H1 (cell line): ENCODE measurements at regions not wholly inside any gene's neighbourhood (a gene's known extent, or its start where the extent isn't known, plus 50 kb on each side); places are given as distances from the start of the nearest gene placed in this dataset.

Source experiments
- CTCF ChIA-PET: fragments of 300-600 bp; sonication (Branson Sonifier 250); formaldehyde crosslinking; loops from one replicate; lab custom pipeline; 2021; ENCODE audit not compliant: partially characterized antibody; lab: Charles Lee
- POLR2A ChIA-PET: fragments of 300-600 bp; sonication (Branson Sonifier 250); formaldehyde crosslinking; loops from one replicate; lab custom pipeline; 2021; ENCODE audit warnings: inconsistent platforms; ENCODE audit not compliant: partially characterized antibody; lab: Charles Lee
- DNase-seq, 2 experiments: peaks; one replicate each; pipeline versions ENCODE4 v3.0.0 to v3.0.0-alpha.2; 2010 to 2022; ENCODE audit warnings: low spot score in 2 of 2, low read depth in 1 of 2, mixed read lengths in 1 of 2
- FAIRE-seq: peaks from 2 replicates; lab custom pipeline; 2011; peaks lifted over from hg19 to GRCh38; lab: Jason Lieb, UNC
- H2AFZ ChIP-seq: 2 replicates; pipeline ENCODE4 v1.8.1; 2012; ENCODE audit warnings: low read length, inconsistent platforms
- H2AK5ac ChIP-seq: 2 replicates; pipeline ENCODE4 v1.6.1; 2013; ENCODE audit warnings: low read depth, low read length
- H2BK120ac ChIP-seq: replicated peaks from 2 replicates; pipeline ENCODE3; 2013; ENCODE audit warnings: low read depth, low read length, inconsistent platforms
- H2BK12ac ChIP-seq: 2 replicates; pipeline ENCODE4 v1.6.1; 2013; ENCODE audit warnings: low read depth, low read length
- H2BK15ac ChIP-seq: 2 replicates; pipeline ENCODE4 v1.6.1; 2013; ENCODE audit warnings: low read length
- H2BK20ac ChIP-seq: 2 replicates; pipeline ENCODE4 v1.6.1; 2013; ENCODE audit warnings: low read length
- H2BK5ac ChIP-seq: 2 replicates; pipeline ENCODE4 v1.6.1; 2013; ENCODE audit warnings: low read depth, low read length
- H3K14ac ChIP-seq: 2 replicates; pipeline ENCODE4 v1.6.1; 2013; ENCODE audit warnings: inconsistent platforms; ENCODE audit not compliant: insufficient read length
- H3K18ac ChIP-seq: 2 replicates; pipeline ENCODE4 v1.6.1; 2013; ENCODE audit warnings: low read length; ENCODE audit errors: extremely low read depth
- H3K23ac ChIP-seq: 2 replicates; pipeline ENCODE4 v1.6.1; 2013; ENCODE audit warnings: inconsistent platforms; ENCODE audit not compliant: insufficient read length
- H3K23me2 ChIP-seq: 2 replicates; pipeline ENCODE4 v1.6.1; 2013; ENCODE audit warnings: low read depth, low read length
- H3K27ac ChIP-seq: 2 replicates; pipeline ENCODE4 v1.6.1; 2011; ENCODE audit warnings: low read depth, low read length, inconsistent platforms
- H3K27me3 ChIP-seq, 4 experiments: replicated peaks in 1 of 4; 1 replicate in 1 of 4; 2 replicates in 3 of 4; pipeline versions ENCODE4 v1.6.1 to v1.8.1; 2011 to 2013; ENCODE audit warnings: low read length in 3 of 4, mild to moderate bottlenecking in 3 of 4, inconsistent platforms in 2 of 4, mixed read lengths in 2 of 4, moderate library complexity in 1 of 4; ENCODE audit not compliant: control insufficient read depth in 3 of 4, insufficient read depth in 3 of 4; ENCODE audit errors: extremely low read depth in 1 of 4
- H3K36me3 ChIP-seq, 4 experiments: 2 replicates each; pipeline versions ENCODE4 v1.6.1 to v1.8.1; 2011 to 2013; ENCODE audit warnings: mild to moderate bottlenecking in 4 of 4, low read length in 3 of 4, moderate library complexity in 2 of 4, control low read depth in 1 of 4, inconsistent platforms in 1 of 4; ENCODE audit not compliant: insufficient read depth in 4 of 4, control insufficient read depth in 2 of 4
- H3K4ac ChIP-seq: replicated peaks from 2 replicates; pipeline ENCODE3; 2013; ENCODE audit warnings: low read length, low read depth, mixed read lengths, inconsistent platforms; ENCODE audit not compliant: insufficient read length
- H3K4me1 ChIP-seq, 4 experiments: replicated peaks in 1 of 4; 1 replicate in 1 of 4; 2 replicates in 3 of 4; pipeline versions ENCODE4 v1.6.1 to v1.8.1; 2011 to 2013; ENCODE audit warnings: low read length in 3 of 4, inconsistent platforms in 2 of 4, mixed read lengths in 1 of 4; ENCODE audit not compliant: insufficient read depth in 4 of 4, control insufficient read depth in 3 of 4
- H3K4me2 ChIP-seq, 2 experiments: 2 replicates each; pipeline versions ENCODE4 v1.6.1 to v1.8.1; 2011 to 2013; ENCODE audit warnings: low read depth in 2 of 2, low read length in 2 of 2, control low read depth in 1 of 2, inconsistent platforms in 1 of 2, mild to moderate bottlenecking in 1 of 2; ENCODE audit not compliant: insufficient read depth in 1 of 2
- H3K4me3 ChIP-seq, 4 experiments: fragments of 200-600, 300-600 bp in 1 of 4; sonication (generic), shearing (Covaris generic), sonication (Bioruptor Twin) in 1 of 4; 2 replicates each; pipeline versions ENCODE4 v1.5.1 to v1.8.1; 2011 to 2016; ENCODE audit warnings: low read length in 4 of 4, low read depth in 3 of 4, control low read depth in 2 of 4, inconsistent platforms in 2 of 4, mild to moderate bottlenecking in 2 of 4, mixed read lengths in 1 of 4, moderate library complexity in 1 of 4; ENCODE audit not compliant: insufficient read depth in 2 of 4; ENCODE audit errors: extremely low read depth in 1 of 4
- H3K56ac ChIP-seq: replicated peaks from 2 replicates; pipeline ENCODE3; 2013; ENCODE audit warnings: low read depth, mild to moderate bottlenecking, mixed read lengths, low read length, inconsistent platforms; ENCODE audit not compliant: insufficient read length
- H3K79me1 ChIP-seq: 2 replicates; pipeline ENCODE4 v1.6.1; 2013; ENCODE audit warnings: low read depth, low read length, control low read depth
- H3K79me2 ChIP-seq, 2 experiments: 2 replicates each; pipeline versions ENCODE4 v1.6.1 to v1.8.1; 2012 to 2013; ENCODE audit warnings: low read length in 2 of 2, mild to moderate bottlenecking in 2 of 2, inconsistent platforms in 1 of 2; ENCODE audit not compliant: insufficient read depth in 2 of 2, control insufficient read depth in 1 of 2
- H3K9ac ChIP-seq, 4 experiments: replicated peaks in 1 of 4; 1 replicate in 1 of 4; 2 replicates in 3 of 4; pipeline versions ENCODE4 v1.6.1 to v1.8.1; 2011 to 2013; ENCODE audit warnings: low read depth in 3 of 4, low read length in 3 of 4, control low read depth in 2 of 4, mild to moderate bottlenecking in 2 of 4, moderate library complexity in 2 of 4, inconsistent platforms in 1 of 4; ENCODE audit errors: extremely low read depth in 1 of 4
- H3K9me3 ChIP-seq, 2 experiments: 2 replicates each; pipeline versions ENCODE4 v1.6.1 to v1.8.1; 2012 to 2013; ENCODE audit warnings: mild to moderate bottlenecking in 2 of 2, moderate library complexity in 2 of 2, control low read depth in 1 of 2, inconsistent platforms in 1 of 2, low read depth in 1 of 2, low read length in 1 of 2, mixed read lengths in 1 of 2; ENCODE audit not compliant: insufficient read depth in 2 of 2
- H4K20me1 ChIP-seq, 2 experiments: replicated peaks in 1 of 2; 2 replicates each; pipeline versions ENCODE3 to v1.8.1; 2011 to 2013; ENCODE audit warnings: inconsistent platforms in 2 of 2, low read length in 2 of 2, mild to moderate bottlenecking in 1 of 2; ENCODE audit not compliant: insufficient read depth in 2 of 2, control insufficient read depth in 1 of 2
- H4K5ac ChIP-seq: 2 replicates; pipeline ENCODE4 v1.6.1; 2013; ENCODE audit warnings: low read length, low read depth, mixed read lengths, inconsistent platforms; ENCODE audit not compliant: insufficient read length
- H4K8ac ChIP-seq: 2 replicates; pipeline ENCODE4 v1.8.0; 2013; ENCODE audit warnings: mild to moderate bottlenecking, moderate library complexity, low read length, inconsistent platforms; ENCODE audit not compliant: insufficient read depth; ENCODE audit errors: extremely low read depth
- H4K91ac ChIP-seq: replicated peaks from 2 replicates; pipeline ENCODE3; 2013; ENCODE audit warnings: low read length, mixed read lengths, inconsistent platforms; ENCODE audit not compliant: insufficient read length
- GABPA ChIP-seq: IDR thresholded peaks from 2 replicates; pipeline ENCODE4 v1.6.1; 2011; ENCODE audit warnings: mild to moderate bottlenecking, low read length, moderate library complexity, borderline replicate concordance; ENCODE audit not compliant: insufficient read depth
- HDAC6 ChIP-seq: IDR thresholded peaks from one replicate; pipeline ENCODE4 v1.7.1; 2012; ENCODE audit warnings: low read depth, mild to moderate bottlenecking, inconsistent platforms, low read length, moderate library complexity
- JUND ChIP-seq: IDR thresholded peaks from 2 replicates; pipeline ENCODE4 v1.6.1; 2011; ENCODE audit warnings: mild to moderate bottlenecking, improper control_type of control experiment, low read length
- MAFK ChIP-seq: IDR thresholded peaks from 2 replicates; pipeline ENCODE4 v1.6.1; 2012; ENCODE audit warnings: low read depth, mild to moderate bottlenecking, improper control_type of control experiment, low read length
- SP1 ChIP-seq: IDR thresholded peaks from 2 replicates; pipeline ENCODE4 v1.6.1; 2011; ENCODE audit warnings: low read depth, low read length
- SP2 ChIP-seq: IDR thresholded peaks from 2 replicates; pipeline ENCODE4 v1.6.1; 2012; ENCODE audit warnings: mild to moderate bottlenecking, low read length, inconsistent platforms
- WGBS, 2 experiments: shearing (Covaris generic) in 1 of 2; methylation state at CpG; one replicate each; pipeline versions ENCODE4 v1.1.6 to v1.1.7; 2013 to 2015; ENCODE audit warnings: low lambda C conversion rate in 2 of 2, mixed read lengths in 2 of 2, inconsistent platforms in 1 of 2, low coverage in 1 of 2, missing lambda C conversion rate in 1 of 2; ENCODE audit not compliant: insufficient replicate concordance in 2 of 2, insufficient coverage in 1 of 2, insufficient read length in 1 of 2; ENCODE audit errors: extremely low coverage in 1 of 2, missing lambda C conversion rate in 1 of 2; 5-methylcytosine and 5-hydroxymethylcytosine counted together
- TF ChIP-seq, protein P1 (sequence below): IDR thresholded peaks from 2 replicates; pipeline ENCODE4 v1.6.1; 2012; ENCODE audit warnings: inconsistent platforms
- TF ChIP-seq, protein P2 (sequence below), 3 experiments: IDR thresholded peaks; 1 replicate in 2 of 3; 2 replicates in 1 of 3; pipeline versions ENCODE4 v1.5.1 to v1.6.1; 2011; ENCODE audit warnings: low read length in 3 of 3, mild to moderate bottlenecking in 3 of 3, inconsistent platforms in 2 of 3, low read depth in 1 of 3, moderate library complexity in 1 of 3; ENCODE audit not compliant: insufficient read depth in 1 of 3; ENCODE audit errors: control extremely low read depth in 1 of 3
- TF ChIP-seq, protein P3 (sequence below): IDR thresholded peaks from 2 replicates; pipeline ENCODE4 v1.6.1; 2011; ENCODE audit warnings: low read depth, mild to moderate bottlenecking, low read length; ENCODE audit not compliant: insufficient read depth

DNA sequence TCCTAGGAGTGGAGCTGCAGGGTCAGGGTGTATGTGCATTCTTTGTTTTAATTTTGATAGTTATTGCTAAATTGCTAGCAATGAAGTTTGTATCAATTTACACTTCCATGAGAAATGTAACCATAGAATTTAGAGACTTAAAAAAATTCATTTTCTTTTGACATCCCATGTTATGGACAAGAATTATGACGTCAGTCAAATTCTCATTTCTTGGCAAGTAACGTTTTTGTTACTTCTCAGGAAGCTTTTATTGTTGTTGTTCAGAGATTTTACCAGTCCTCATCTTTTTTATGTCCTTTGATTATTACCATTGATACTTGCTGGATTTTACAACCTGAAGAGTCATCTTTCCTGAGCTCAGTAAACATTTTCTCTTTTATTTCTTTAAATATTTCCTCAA is 417.5 kb upstream of the ARX start:
- 90% methylated on average over 2 of the region's 2 CpGs; no CpG with 5 or more reads in 1 of the 2 experiments for WGBS, 2 experiments
- no peak overlapping the region for H3K4me2 ChIP-seq
- H2AFZ ChIP-seq = no peak overlapping the region
- H3K27me3 ChIP-seq = no peaks in the 10 kb centered on the region
- no peak overlapping the region for H3K56ac ChIP-seq
- H3K79me2 ChIP-seq = no peaks in the 10 kb centered on the region
- no peaks in the 10 kb centered on the region for H4K20me1 ChIP-seq
- H3K23ac ChIP-seq = no peak overlapping the region
- H3K23me2 ChIP-seq = no peaks in the 10 kb centered on the region
- no peak overlapping the region for H4K91ac ChIP-seq
- no peak overlapping the region for H3K9ac ChIP-seq
- H3K4me1 ChIP-seq = no peaks in the 10 kb centered on the region
- no peak overlapping the region for H4K8ac ChIP-seq
- no peak for TF ChIP-seq SP1
- TF ChIP-seq GABPA = no peak
- TF ChIP-seq, protein P1, sequence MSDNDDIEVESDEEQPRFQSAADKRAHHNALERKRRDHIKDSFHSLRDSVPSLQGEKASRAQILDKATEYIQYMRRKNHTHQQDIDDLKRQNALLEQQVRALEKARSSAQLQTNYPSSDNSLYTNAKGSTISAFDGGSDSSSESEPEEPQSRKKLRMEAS = no peak
- no peak for TF ChIP-seq JUND
- no peak for TF ChIP-seq MAFK
- TF ChIP-seq, protein P2, sequence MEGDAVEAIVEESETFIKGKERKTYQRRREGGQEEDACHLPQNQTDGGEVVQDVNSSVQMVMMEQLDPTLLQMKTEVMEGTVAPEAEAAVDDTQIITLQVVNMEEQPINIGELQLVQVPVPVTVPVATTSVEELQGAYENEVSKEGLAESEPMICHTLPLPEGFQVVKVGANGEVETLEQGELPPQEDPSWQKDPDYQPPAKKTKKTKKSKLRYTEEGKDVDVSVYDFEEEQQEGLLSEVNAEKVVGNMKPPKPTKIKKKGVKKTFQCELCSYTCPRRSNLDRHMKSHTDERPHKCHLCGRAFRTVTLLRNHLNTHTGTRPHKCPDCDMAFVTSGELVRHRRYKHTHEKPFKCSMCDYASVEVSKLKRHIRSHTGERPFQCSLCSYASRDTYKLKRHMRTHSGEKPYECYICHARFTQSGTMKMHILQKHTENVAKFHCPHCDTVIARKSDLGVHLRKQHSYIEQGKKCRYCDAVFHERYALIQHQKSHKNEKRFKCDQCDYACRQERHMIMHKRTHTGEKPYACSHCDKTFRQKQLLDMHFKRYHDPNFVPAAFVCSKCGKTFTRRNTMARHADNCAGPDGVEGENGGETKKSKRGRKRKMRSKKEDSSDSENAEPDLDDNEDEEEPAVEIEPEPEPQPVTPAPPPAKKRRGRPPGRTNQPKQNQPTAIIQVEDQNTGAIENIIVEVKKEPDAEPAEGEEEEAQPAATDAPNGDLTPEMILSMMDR (IDR thresholded peaks at IDR 0.05; ENCODE audit: control extremely low read depth in 1 of 3, insufficient read depth in 1 of 3, low read depth in 1 of 3, low read length in 3 of 3) = no peak
- no peak for TF ChIP-seq HDAC6
- TF ChIP-seq SP2 = no peak
- TF ChIP-seq, protein P3, sequence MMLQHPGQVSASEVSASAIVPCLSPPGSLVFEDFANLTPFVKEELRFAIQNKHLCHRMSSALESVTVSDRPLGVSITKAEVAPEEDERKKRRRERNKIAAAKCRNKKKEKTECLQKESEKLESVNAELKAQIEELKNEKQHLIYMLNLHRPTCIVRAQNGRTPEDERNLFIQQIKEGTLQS = no peak
- H3K27ac ChIP-seq = no peak overlapping the region
- ChIA-PET POLR2A (no interaction called here), CTCF (no interaction called here)
- H2AK5ac ChIP-seq = no peak overlapping the region
- no peak overlapping the region for H3K14ac ChIP-seq
- H3K36me3 ChIP-seq = no peaks in the 10 kb centered on the region
- H2BK120ac ChIP-seq = no peak overlapping the region
- H3K4ac ChIP-seq = no peak overlapping the region
- no peak overlapping the region for H2BK12ac ChIP-seq
- no peak overlapping the region for H2BK20ac ChIP-seq
- no peaks in the 10 kb centered on the region for H3K79me1 ChIP-seq
- H3K4me3 ChIP-seq = no peak overlapping the region
- no peak overlapping the region for H2BK5ac ChIP-seq
- H3K18ac ChIP-seq = no peak overlapping the region
- no peak overlapping the region for H4K5ac ChIP-seq
- H2BK15ac ChIP-seq = no peak overlapping the region
- peak; percentile 48 for FAIRE-seq
- DNase-seq = no peak
- no peaks in the 10 kb centered on the region for H3K9me3 ChIP-seq
